ENCODE measurements at regions not wholly inside any gene's neighbourhood (a gene's known extent, or its start where the extent isn't known, plus 50 kb on each side); places are given as distances from the start of the nearest gene placed in this dataset.

DNA sequence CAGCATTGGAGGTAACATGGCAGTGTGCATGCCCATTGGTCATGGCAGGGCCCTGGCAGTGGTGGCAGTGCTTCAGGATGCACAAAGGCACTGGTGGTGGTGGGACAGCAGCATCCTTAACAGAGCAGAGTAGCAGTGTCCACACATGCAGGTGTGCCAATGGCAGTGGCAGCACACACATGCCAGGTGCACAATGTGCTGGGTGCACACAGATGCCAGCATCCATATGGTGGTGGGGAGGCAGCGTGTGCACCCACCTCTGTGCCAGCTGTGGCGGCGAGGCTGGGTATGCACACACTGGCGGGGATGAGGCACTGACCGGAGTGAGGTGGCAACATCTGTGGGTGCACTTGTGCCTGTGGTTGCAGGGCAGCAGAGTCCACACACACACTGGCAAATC, 150.6 kb downstream of the SI start:
- TF ChIP-seq, protein P1, sequence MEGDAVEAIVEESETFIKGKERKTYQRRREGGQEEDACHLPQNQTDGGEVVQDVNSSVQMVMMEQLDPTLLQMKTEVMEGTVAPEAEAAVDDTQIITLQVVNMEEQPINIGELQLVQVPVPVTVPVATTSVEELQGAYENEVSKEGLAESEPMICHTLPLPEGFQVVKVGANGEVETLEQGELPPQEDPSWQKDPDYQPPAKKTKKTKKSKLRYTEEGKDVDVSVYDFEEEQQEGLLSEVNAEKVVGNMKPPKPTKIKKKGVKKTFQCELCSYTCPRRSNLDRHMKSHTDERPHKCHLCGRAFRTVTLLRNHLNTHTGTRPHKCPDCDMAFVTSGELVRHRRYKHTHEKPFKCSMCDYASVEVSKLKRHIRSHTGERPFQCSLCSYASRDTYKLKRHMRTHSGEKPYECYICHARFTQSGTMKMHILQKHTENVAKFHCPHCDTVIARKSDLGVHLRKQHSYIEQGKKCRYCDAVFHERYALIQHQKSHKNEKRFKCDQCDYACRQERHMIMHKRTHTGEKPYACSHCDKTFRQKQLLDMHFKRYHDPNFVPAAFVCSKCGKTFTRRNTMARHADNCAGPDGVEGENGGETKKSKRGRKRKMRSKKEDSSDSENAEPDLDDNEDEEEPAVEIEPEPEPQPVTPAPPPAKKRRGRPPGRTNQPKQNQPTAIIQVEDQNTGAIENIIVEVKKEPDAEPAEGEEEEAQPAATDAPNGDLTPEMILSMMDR (IDR thresholded peaks at IDR 0.05) = no peak

DNA sequence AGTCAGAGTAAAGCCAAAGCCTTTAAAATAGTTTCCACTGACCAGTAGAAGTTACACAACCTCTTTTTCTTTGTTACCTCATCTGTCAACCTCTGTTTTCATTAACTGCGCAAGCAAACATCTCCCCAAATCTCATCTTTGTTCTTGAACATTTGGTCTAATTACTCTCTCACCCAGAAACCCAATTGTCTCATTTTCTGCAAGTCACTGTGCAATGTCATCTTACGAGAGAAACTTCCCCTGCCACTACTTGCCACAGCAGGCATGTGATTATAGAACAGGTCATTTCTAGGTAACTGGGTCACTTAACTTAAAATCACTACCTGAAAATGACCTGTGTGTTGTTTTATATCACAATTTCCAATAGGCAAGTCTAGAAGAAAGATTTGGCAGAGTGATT, 159.4 kb downstream of the SI start:
- TF ChIP-seq, protein P1 (IDR thresholded peaks at IDR 0.05) = no peak

DNA sequence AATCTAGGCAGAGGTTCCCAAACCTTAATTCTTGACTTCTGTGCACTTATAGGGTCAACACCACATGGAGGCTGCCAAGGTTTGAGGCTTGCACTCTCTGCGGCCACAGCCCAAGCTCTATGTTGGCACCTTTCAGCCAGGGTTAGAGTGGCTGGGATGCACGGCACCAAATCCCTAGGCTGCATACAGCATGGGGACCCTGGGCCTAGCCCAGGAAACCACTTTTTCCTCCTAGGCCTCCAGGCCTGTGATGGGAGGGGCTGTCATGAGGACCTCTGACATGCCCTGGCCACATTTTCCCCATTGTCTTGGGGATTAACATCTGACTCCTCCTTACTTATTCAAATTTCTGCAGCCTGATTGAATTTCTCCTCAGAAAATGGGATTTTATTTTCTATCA, 165.4 kb downstream of the SI start:
- TF ChIP-seq, protein P1 (IDR thresholded peaks at IDR 0.05) = no peak

DNA sequence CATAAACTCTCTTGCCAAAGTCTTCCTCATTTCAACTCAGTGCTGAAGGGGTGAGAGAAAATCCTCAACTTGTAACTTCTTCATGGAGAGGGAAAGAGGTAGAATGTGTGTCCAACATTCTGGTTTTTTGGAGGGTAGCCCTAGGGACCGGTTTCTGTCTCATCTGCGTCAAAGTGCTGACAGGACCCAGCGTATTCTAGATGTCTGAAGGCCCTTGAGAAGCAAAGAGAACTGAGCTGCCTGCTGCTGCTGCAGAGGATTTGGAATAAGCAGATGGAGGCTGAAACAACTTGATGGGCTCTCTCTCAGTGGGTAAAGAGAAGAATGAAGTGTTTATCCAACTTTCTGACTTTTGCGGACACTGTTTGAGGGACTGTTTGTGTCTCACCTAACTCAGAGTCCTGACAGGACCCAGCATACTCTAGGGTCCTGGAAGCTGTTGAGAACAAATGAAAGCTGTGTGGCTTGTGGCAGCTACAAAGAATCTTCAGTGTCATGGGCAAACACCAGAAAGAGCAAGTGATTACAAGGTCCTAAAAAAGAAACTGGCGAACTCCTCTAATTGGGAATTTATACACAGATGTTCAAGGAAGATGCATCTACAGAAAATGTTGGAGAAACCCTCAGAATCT, 174.4 kb downstream of the SI start:
- TF ChIP-seq, protein P1 (IDR thresholded peaks at IDR 0.05) = no peak

DNA sequence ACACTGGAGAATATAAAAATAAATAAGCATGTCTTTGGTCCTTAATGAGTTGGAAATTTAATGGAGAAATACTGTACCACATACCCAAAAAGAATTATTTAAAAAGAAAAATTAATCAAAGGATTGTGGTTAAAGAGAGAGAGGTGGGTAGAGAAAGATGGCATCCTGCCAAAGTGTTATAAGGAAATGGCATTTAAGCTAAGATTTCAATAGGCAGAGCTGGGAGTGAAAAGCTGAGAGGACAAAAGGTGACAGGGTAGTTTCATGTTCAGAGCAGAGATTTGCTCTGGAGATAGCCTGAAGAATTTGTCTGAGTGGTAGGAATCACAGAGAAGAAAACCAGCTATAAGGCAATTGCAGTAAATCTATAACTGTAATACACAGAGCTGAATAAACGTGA, 181.0 kb downstream of the SI start:
- TF ChIP-seq, protein P1 (IDR thresholded peaks at IDR 0.05) = no peak

DNA sequence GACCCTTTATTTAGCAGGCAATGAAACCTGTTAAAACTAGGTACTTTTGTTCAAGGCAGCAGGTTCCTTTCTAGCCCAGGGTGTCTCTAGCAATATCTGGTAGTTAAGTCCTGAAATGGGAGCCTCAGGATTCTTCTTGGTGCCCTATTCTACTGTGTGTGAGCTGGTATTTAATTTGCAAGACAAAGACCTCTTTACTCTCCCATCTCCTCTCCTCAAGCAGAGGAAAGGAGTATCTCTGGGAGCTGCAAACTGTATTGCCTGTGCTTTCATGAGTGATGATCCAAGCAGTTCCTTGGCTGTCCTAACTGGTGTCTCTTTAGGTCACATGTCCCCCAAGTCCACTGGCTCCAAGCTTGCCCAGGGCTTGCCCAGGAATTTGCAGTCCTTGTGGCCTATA, 188.2 kb downstream of the SI start:
- TF ChIP-seq, protein P1 (IDR thresholded peaks at IDR 0.05) = no peak

DNA sequence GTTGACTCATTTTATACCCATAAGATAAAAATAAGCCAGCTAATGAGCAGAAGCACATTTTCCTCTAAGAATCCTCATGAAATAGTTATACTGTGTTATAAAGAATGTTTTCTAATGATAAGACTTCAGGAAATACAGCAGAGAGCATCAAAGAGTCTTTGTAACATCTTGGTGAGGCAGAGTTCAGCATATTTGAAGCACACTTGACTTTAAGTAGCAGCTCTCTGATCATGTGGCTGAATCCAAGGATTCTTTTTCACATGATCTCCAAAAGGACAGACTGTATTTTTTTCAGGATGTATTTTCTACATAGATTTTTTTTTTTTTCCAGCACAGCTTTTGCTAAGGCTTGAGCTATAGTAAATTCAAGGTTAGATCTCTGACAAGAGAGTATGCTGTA, 195.1 kb downstream of the SI start:
- TF ChIP-seq, protein P1 (IDR thresholded peaks at IDR 0.05) = no peak

DNA sequence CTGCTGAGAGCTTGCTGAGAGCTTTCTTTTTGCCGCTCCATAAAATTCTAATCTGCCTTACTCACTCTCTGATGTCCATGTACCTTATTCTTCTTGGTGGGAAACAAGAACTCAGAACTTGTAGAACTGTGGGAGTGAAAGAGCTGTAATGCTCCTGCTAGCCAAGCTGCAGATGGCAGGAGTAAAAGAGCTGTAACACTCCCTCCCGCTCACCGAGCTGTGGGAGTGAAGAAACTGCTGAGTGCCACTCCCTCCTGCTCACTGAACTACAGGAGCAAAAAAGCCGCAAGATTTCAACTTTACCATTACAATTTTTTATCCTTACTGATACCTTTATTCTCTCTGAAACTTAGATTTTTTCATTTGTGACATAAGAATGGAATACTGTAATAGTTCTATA, 199.1 kb downstream of the SI start:
- TF ChIP-seq, protein P1 (IDR thresholded peaks at IDR 0.05) = no peak
